ENCODE measurements at regions not wholly inside any gene's neighbourhood (a gene's known extent, or its start where the extent isn't known, plus 50 kb on each side); places are given as distances from the start of the nearest gene placed in this dataset.

DNA sequence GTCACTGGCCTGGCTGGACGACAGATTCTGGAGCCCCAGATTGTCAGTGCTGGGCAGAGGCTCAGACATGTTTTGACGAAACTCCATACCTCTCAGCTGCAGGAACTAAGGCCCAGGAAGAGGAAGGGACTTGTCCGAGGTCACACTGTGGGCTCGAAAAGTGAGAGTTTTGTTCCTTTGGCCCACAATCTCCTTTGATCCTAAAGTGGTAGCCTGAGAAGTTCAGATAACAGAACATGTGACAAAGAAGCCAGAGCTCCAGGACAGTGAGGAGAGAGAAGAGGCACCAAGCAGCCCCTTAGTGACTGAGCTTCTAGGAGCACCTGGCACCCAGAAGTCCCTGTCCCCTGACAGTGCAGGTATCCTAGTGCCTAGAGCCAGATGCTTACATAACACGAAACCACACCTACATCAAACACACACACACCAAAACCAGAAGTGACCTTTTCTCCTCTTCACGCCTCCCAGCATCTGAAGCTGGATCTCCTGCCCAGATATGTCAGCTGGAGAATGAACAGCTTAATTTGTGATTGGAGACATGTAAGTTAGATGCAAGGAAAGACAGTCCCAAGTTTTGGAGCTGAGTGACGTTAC, 88.9 kb downstream of the ADRB2 start:
- TF ChIP-seq, protein P1, sequence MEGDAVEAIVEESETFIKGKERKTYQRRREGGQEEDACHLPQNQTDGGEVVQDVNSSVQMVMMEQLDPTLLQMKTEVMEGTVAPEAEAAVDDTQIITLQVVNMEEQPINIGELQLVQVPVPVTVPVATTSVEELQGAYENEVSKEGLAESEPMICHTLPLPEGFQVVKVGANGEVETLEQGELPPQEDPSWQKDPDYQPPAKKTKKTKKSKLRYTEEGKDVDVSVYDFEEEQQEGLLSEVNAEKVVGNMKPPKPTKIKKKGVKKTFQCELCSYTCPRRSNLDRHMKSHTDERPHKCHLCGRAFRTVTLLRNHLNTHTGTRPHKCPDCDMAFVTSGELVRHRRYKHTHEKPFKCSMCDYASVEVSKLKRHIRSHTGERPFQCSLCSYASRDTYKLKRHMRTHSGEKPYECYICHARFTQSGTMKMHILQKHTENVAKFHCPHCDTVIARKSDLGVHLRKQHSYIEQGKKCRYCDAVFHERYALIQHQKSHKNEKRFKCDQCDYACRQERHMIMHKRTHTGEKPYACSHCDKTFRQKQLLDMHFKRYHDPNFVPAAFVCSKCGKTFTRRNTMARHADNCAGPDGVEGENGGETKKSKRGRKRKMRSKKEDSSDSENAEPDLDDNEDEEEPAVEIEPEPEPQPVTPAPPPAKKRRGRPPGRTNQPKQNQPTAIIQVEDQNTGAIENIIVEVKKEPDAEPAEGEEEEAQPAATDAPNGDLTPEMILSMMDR (conservative IDR thresholded peaks at IDR 0.05; ENCODE audit: low read depth, low read length), result no peak
- TF ChIP-seq CEBPB (IDR thresholded peaks at IDR 0.05; ENCODE audit: low read depth, low read length), result no peak
- TF ChIP-seq NFE2L2 (IDR thresholded peaks at IDR 0.05; ENCODE audit: low read depth, low read length), result no peak

All from IMR-90 (cell line).